H1 (cell line): ENCODE measurements at regions not wholly inside any gene's neighbourhood (a gene's known extent, or its start where the extent isn't known, plus 50 kb on each side); places are given as distances from the start of the nearest gene placed in this dataset.

ENCODE experiments used
- CTCF ChIA-PET: fragments of 300-600 bp; sonication (Branson Sonifier 250); formaldehyde crosslinking; loops from one replicate; lab custom pipeline; 2021; ENCODE audit not compliant: partially characterized antibody; lab: Charles Lee
- POLR2A ChIA-PET: fragments of 300-600 bp; sonication (Branson Sonifier 250); formaldehyde crosslinking; loops from one replicate; lab custom pipeline; 2021; ENCODE audit warnings: inconsistent platforms; ENCODE audit not compliant: partially characterized antibody; lab: Charles Lee
- DNase-seq, 2 experiments: peaks; one replicate each; pipeline versions ENCODE4 v3.0.0 to v3.0.0-alpha.2; 2010 to 2022; ENCODE audit warnings: low spot score in 2 of 2, low read depth in 1 of 2, mixed read lengths in 1 of 2
- FAIRE-seq: peaks from 2 replicates; lab custom pipeline; 2011; peaks lifted over from hg19 to GRCh38; lab: Jason Lieb, UNC
- H2AFZ ChIP-seq: 2 replicates; pipeline ENCODE4 v1.8.1; 2012; ENCODE audit warnings: low read length, inconsistent platforms
- H2AK5ac ChIP-seq: 2 replicates; pipeline ENCODE4 v1.6.1; 2013; ENCODE audit warnings: low read depth, low read length
- H2BK120ac ChIP-seq: replicated peaks from 2 replicates; pipeline ENCODE3; 2013; ENCODE audit warnings: low read depth, low read length, inconsistent platforms
- H2BK12ac ChIP-seq: 2 replicates; pipeline ENCODE4 v1.6.1; 2013; ENCODE audit warnings: low read depth, low read length
- H2BK15ac ChIP-seq: 2 replicates; pipeline ENCODE4 v1.6.1; 2013; ENCODE audit warnings: low read length
- H2BK20ac ChIP-seq: 2 replicates; pipeline ENCODE4 v1.6.1; 2013; ENCODE audit warnings: low read length
- H2BK5ac ChIP-seq: 2 replicates; pipeline ENCODE4 v1.6.1; 2013; ENCODE audit warnings: low read depth, low read length
- H3K14ac ChIP-seq: 2 replicates; pipeline ENCODE4 v1.6.1; 2013; ENCODE audit warnings: inconsistent platforms; ENCODE audit not compliant: insufficient read length
- H3K18ac ChIP-seq: 2 replicates; pipeline ENCODE4 v1.6.1; 2013; ENCODE audit warnings: low read length; ENCODE audit errors: extremely low read depth
- H3K23ac ChIP-seq: 2 replicates; pipeline ENCODE4 v1.6.1; 2013; ENCODE audit warnings: inconsistent platforms; ENCODE audit not compliant: insufficient read length
- H3K23me2 ChIP-seq: 2 replicates; pipeline ENCODE4 v1.6.1; 2013; ENCODE audit warnings: low read depth, low read length
- H3K27ac ChIP-seq: 2 replicates; pipeline ENCODE4 v1.6.1; 2011; ENCODE audit warnings: low read depth, low read length, inconsistent platforms
- H3K27me3 ChIP-seq, 4 experiments: replicated peaks in 1 of 4; 1 replicate in 1 of 4; 2 replicates in 3 of 4; pipeline versions ENCODE4 v1.6.1 to v1.8.1; 2011 to 2013; ENCODE audit warnings: low read length in 3 of 4, mild to moderate bottlenecking in 3 of 4, inconsistent platforms in 2 of 4, mixed read lengths in 2 of 4, moderate library complexity in 1 of 4; ENCODE audit not compliant: control insufficient read depth in 3 of 4, insufficient read depth in 3 of 4; ENCODE audit errors: extremely low read depth in 1 of 4
- H3K36me3 ChIP-seq, 4 experiments: 2 replicates each; pipeline versions ENCODE4 v1.6.1 to v1.8.1; 2011 to 2013; ENCODE audit warnings: mild to moderate bottlenecking in 4 of 4, low read length in 3 of 4, moderate library complexity in 2 of 4, control low read depth in 1 of 4, inconsistent platforms in 1 of 4; ENCODE audit not compliant: insufficient read depth in 4 of 4, control insufficient read depth in 2 of 4
- H3K4ac ChIP-seq: replicated peaks from 2 replicates; pipeline ENCODE3; 2013; ENCODE audit warnings: low read length, low read depth, mixed read lengths, inconsistent platforms; ENCODE audit not compliant: insufficient read length
- H3K4me1 ChIP-seq, 4 experiments: replicated peaks in 1 of 4; 1 replicate in 1 of 4; 2 replicates in 3 of 4; pipeline versions ENCODE4 v1.6.1 to v1.8.1; 2011 to 2013; ENCODE audit warnings: low read length in 3 of 4, inconsistent platforms in 2 of 4, mixed read lengths in 1 of 4; ENCODE audit not compliant: insufficient read depth in 4 of 4, control insufficient read depth in 3 of 4
- H3K4me2 ChIP-seq, 2 experiments: 2 replicates each; pipeline versions ENCODE4 v1.6.1 to v1.8.1; 2011 to 2013; ENCODE audit warnings: low read depth in 2 of 2, low read length in 2 of 2, control low read depth in 1 of 2, inconsistent platforms in 1 of 2, mild to moderate bottlenecking in 1 of 2; ENCODE audit not compliant: insufficient read depth in 1 of 2
- H3K4me3 ChIP-seq, 4 experiments: fragments of 200-600, 300-600 bp in 1 of 4; sonication (generic), shearing (Covaris generic), sonication (Bioruptor Twin) in 1 of 4; 2 replicates each; pipeline versions ENCODE4 v1.5.1 to v1.8.1; 2011 to 2016; ENCODE audit warnings: low read length in 4 of 4, low read depth in 3 of 4, control low read depth in 2 of 4, inconsistent platforms in 2 of 4, mild to moderate bottlenecking in 2 of 4, mixed read lengths in 1 of 4, moderate library complexity in 1 of 4; ENCODE audit not compliant: insufficient read depth in 2 of 4; ENCODE audit errors: extremely low read depth in 1 of 4
- H3K56ac ChIP-seq: replicated peaks from 2 replicates; pipeline ENCODE3; 2013; ENCODE audit warnings: low read depth, mild to moderate bottlenecking, mixed read lengths, low read length, inconsistent platforms; ENCODE audit not compliant: insufficient read length
- H3K79me1 ChIP-seq: 2 replicates; pipeline ENCODE4 v1.6.1; 2013; ENCODE audit warnings: low read depth, low read length, control low read depth
- H3K79me2 ChIP-seq, 2 experiments: 2 replicates each; pipeline versions ENCODE4 v1.6.1 to v1.8.1; 2012 to 2013; ENCODE audit warnings: low read length in 2 of 2, mild to moderate bottlenecking in 2 of 2, inconsistent platforms in 1 of 2; ENCODE audit not compliant: insufficient read depth in 2 of 2, control insufficient read depth in 1 of 2
- H3K9ac ChIP-seq, 4 experiments: replicated peaks in 1 of 4; 1 replicate in 1 of 4; 2 replicates in 3 of 4; pipeline versions ENCODE4 v1.6.1 to v1.8.1; 2011 to 2013; ENCODE audit warnings: low read depth in 3 of 4, low read length in 3 of 4, control low read depth in 2 of 4, mild to moderate bottlenecking in 2 of 4, moderate library complexity in 2 of 4, inconsistent platforms in 1 of 4; ENCODE audit errors: extremely low read depth in 1 of 4
- H3K9me3 ChIP-seq, 2 experiments: 2 replicates each; pipeline versions ENCODE4 v1.6.1 to v1.8.1; 2012 to 2013; ENCODE audit warnings: mild to moderate bottlenecking in 2 of 2, moderate library complexity in 2 of 2, control low read depth in 1 of 2, inconsistent platforms in 1 of 2, low read depth in 1 of 2, low read length in 1 of 2, mixed read lengths in 1 of 2; ENCODE audit not compliant: insufficient read depth in 2 of 2
- H4K20me1 ChIP-seq, 2 experiments: replicated peaks in 1 of 2; 2 replicates each; pipeline versions ENCODE3 to v1.8.1; 2011 to 2013; ENCODE audit warnings: inconsistent platforms in 2 of 2, low read length in 2 of 2, mild to moderate bottlenecking in 1 of 2; ENCODE audit not compliant: insufficient read depth in 2 of 2, control insufficient read depth in 1 of 2
- H4K5ac ChIP-seq: 2 replicates; pipeline ENCODE4 v1.6.1; 2013; ENCODE audit warnings: low read length, low read depth, mixed read lengths, inconsistent platforms; ENCODE audit not compliant: insufficient read length
- H4K8ac ChIP-seq: 2 replicates; pipeline ENCODE4 v1.8.0; 2013; ENCODE audit warnings: mild to moderate bottlenecking, moderate library complexity, low read length, inconsistent platforms; ENCODE audit not compliant: insufficient read depth; ENCODE audit errors: extremely low read depth
- H4K91ac ChIP-seq: replicated peaks from 2 replicates; pipeline ENCODE3; 2013; ENCODE audit warnings: low read length, mixed read lengths, inconsistent platforms; ENCODE audit not compliant: insufficient read length
- BACH1 ChIP-seq: IDR thresholded peaks from 2 replicates; pipeline ENCODE4 v1.6.1; 2012; ENCODE audit warnings: low read length, improper control_type of control experiment
- HDAC6 ChIP-seq: IDR thresholded peaks from one replicate; pipeline ENCODE4 v1.7.1; 2012; ENCODE audit warnings: low read depth, mild to moderate bottlenecking, inconsistent platforms, low read length, moderate library complexity
- KDM1A ChIP-seq: fragments of 200-600, 300-600 bp; sonication (generic); IDR thresholded peaks from 2 replicates; pipeline ENCODE4 v1.7.1; 2016; ENCODE audit warnings: mild to moderate bottlenecking, low read length, borderline replicate concordance
- POLR2AphosphoS5 ChIP-seq: IDR thresholded peaks from 2 replicates; pipeline ENCODE4 v1.6.1; 2011; ENCODE audit warnings: low read depth, low read length
- SRF ChIP-seq: IDR thresholded peaks from 2 replicates; pipeline ENCODE4 v1.6.1; 2011; ENCODE audit warnings: mild to moderate bottlenecking, low read depth, low read length, moderate library complexity
- SUZ12 ChIP-seq: fragments of 200-600 bp; sonication (generic); IDR thresholded peaks from 2 replicates; pipeline ENCODE4 v1.6.1; 2012; ENCODE audit warnings: mild to moderate bottlenecking, inconsistent platforms, low read length, moderate library complexity, mixed read lengths
- WGBS, 2 experiments: shearing (Covaris generic) in 1 of 2; methylation state at CpG; one replicate each; pipeline versions ENCODE4 v1.1.6 to v1.1.7; 2013 to 2015; ENCODE audit warnings: low lambda C conversion rate in 2 of 2, mixed read lengths in 2 of 2, inconsistent platforms in 1 of 2, low coverage in 1 of 2, missing lambda C conversion rate in 1 of 2; ENCODE audit not compliant: insufficient replicate concordance in 2 of 2, insufficient coverage in 1 of 2, insufficient read length in 1 of 2; ENCODE audit errors: extremely low coverage in 1 of 2, missing lambda C conversion rate in 1 of 2; 5-methylcytosine and 5-hydroxymethylcytosine counted together
- TF ChIP-seq, protein P1 (sequence below), 3 experiments: IDR thresholded peaks; 1 replicate in 2 of 3; 2 replicates in 1 of 3; pipeline versions ENCODE4 v1.5.1 to v1.6.1; 2011; ENCODE audit warnings: low read length in 3 of 3, mild to moderate bottlenecking in 3 of 3, inconsistent platforms in 2 of 3, low read depth in 1 of 3, moderate library complexity in 1 of 3; ENCODE audit not compliant: insufficient read depth in 1 of 3; ENCODE audit errors: control extremely low read depth in 1 of 3

DNA sequence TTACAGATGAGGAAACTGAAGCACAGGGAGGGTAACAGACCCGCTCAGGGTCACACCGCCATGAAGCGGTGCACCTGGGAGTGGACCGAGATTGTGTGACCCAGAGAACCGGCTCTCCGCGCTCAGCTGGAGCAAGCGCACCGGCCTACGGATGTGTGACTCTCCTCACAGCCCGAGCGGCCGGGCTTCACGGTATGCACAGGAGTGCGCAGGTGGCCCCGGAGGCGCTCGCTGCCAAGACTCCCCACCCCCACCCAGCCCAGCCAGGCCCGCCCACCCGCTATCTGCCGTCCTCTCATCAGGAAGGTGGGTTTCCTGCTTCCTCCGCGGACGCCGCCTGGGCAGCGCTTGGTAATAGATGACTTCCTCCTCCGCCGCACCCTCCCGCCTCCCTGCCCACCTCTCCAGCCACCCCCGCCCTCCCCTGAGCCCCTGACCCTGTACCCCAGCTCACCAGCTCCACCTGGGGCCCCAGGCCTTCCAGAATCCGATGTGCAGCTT lies 110.7 kb downstream of the NCOR2 start:
- no peak overlapping the region for H2AFZ ChIP-seq
- H4K91ac ChIP-seq, result no peak overlapping the region
- no peak overlapping the region for H3K27ac ChIP-seq
- DNase-seq, result no peak
- no peak overlapping the region for H3K4me3 ChIP-seq
- no peak overlapping the region for H2BK120ac ChIP-seq
- H3K36me3 ChIP-seq, result peaks cover 5 to 26% (median 17%) of the 10 kb centered on the region in 4 experiments; a peak in 6 of 8 replicates
- H3K79me2 ChIP-seq, result peaks cover 2 to 9% of the 10 kb centered on the region in 2 experiments; a peak in 3 of 4 replicates
- no peak overlapping the region for H3K4me2 ChIP-seq
- H2BK20ac ChIP-seq, result no peak overlapping the region
- no peak overlapping the region for H3K56ac ChIP-seq
- H4K20me1 ChIP-seq, result peaks cover 15% of the 10 kb centered on the region in 2 experiments
- no peak overlapping the region for H2BK15ac ChIP-seq
- no peak overlapping the region for H4K8ac ChIP-seq
- no peak overlapping the region for H2AK5ac ChIP-seq
- no peak overlapping the region for H4K5ac ChIP-seq
- no peaks in the 10 kb centered on the region for H3K23me2 ChIP-seq
- CTCF ChIA-PET, result interaction anchor here (0.8 to 2.2 kb wide), 3 partner anchors 13 to 294 kb away, joined by 3 to 8 read pairs (median 3); no protein-coding TSS in a partner anchor
- H3K9ac ChIP-seq, result no peak overlapping the region
- peaks cover 0 to 8% (median 0%) of the 10 kb centered on the region in 4 experiments; a peak in 2 of 7 replicates for H3K4me1 ChIP-seq
- no peaks in the 10 kb centered on the region for H3K9me3 ChIP-seq
- TF ChIP-seq BACH1 (no peak), SUZ12 (no peak), KDM1A (no peak), HDAC6 (no peak), SRF (no peak), POLR2AphosphoS5 (no peak)
- TF ChIP-seq, protein P1, sequence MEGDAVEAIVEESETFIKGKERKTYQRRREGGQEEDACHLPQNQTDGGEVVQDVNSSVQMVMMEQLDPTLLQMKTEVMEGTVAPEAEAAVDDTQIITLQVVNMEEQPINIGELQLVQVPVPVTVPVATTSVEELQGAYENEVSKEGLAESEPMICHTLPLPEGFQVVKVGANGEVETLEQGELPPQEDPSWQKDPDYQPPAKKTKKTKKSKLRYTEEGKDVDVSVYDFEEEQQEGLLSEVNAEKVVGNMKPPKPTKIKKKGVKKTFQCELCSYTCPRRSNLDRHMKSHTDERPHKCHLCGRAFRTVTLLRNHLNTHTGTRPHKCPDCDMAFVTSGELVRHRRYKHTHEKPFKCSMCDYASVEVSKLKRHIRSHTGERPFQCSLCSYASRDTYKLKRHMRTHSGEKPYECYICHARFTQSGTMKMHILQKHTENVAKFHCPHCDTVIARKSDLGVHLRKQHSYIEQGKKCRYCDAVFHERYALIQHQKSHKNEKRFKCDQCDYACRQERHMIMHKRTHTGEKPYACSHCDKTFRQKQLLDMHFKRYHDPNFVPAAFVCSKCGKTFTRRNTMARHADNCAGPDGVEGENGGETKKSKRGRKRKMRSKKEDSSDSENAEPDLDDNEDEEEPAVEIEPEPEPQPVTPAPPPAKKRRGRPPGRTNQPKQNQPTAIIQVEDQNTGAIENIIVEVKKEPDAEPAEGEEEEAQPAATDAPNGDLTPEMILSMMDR (IDR thresholded peaks at IDR 0.05; ENCODE audit: control extremely low read depth in 1 of 3, insufficient read depth in 1 of 3, low read depth in 1 of 3, low read length in 3 of 3), result no peak
- peaks cover 9% of the 10 kb centered on the region for H3K79me1 ChIP-seq
- 98% methylated on average over 5 of the region's 31 CpGs; no CpG with 5 or more reads in 1 of the 2 experiments for WGBS, 2 experiments
- no peak overlapping the region for H3K4ac ChIP-seq
- H2BK5ac ChIP-seq, result no peak overlapping the region
- no peak overlapping the region for H2BK12ac ChIP-seq
- no peak overlapping the region for H3K23ac ChIP-seq
- no peak overlapping the region for H3K18ac ChIP-seq
- POLR2A ChIA-PET, result no interaction called here
- no peak for FAIRE-seq
- no peak overlapping the region for H3K14ac ChIP-seq
- H3K27me3 ChIP-seq, result no peaks in the 10 kb centered on the region
